ENCODE measurements at regions not wholly inside any gene's neighbourhood (a gene's known extent, or its start where the extent isn't known, plus 50 kb on each side); places are given as distances from the start of the nearest gene placed in this dataset.

DNA sequence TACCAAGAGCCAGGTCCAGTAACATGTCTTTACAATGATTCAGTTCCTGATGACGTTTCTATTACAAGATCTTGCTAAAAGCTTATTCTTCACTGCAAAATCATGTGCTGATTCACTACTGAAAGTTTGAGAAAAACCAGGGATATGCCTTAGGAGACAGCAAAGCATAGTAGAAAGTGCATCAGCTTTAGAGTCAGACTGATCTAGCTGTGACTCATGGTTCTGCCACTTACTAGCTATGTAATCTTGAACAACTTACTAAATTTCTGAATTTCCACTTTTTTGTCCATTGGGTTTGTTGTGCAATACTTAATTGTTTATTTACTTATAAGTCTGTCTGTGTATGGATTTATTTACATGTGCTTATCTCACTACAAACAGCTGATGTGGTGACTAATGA, 198.5 kb upstream of the RSPO3 start:
- no peak for TF ChIP-seq POLR2A (IDR thresholded peaks at IDR 0.05)
- TF ChIP-seq, protein P1, sequence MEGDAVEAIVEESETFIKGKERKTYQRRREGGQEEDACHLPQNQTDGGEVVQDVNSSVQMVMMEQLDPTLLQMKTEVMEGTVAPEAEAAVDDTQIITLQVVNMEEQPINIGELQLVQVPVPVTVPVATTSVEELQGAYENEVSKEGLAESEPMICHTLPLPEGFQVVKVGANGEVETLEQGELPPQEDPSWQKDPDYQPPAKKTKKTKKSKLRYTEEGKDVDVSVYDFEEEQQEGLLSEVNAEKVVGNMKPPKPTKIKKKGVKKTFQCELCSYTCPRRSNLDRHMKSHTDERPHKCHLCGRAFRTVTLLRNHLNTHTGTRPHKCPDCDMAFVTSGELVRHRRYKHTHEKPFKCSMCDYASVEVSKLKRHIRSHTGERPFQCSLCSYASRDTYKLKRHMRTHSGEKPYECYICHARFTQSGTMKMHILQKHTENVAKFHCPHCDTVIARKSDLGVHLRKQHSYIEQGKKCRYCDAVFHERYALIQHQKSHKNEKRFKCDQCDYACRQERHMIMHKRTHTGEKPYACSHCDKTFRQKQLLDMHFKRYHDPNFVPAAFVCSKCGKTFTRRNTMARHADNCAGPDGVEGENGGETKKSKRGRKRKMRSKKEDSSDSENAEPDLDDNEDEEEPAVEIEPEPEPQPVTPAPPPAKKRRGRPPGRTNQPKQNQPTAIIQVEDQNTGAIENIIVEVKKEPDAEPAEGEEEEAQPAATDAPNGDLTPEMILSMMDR (IDR thresholded peaks at IDR 0.05) = no peak
